ENCODE measurements at regions not wholly inside any gene's neighbourhood (a gene's known extent, or its start where the extent isn't known, plus 50 kb on each side); places are given as distances from the start of the nearest gene placed in this dataset.

GRCh38 chr20:6575912-6576401, 191.5 kb upstream of the BMP2 start (continued):
- TF ChIP-seq JUND (IDR thresholded peaks at IDR 0.05): no peak
- no peak for TF ChIP-seq ZNF274 (IDR thresholded peaks at IDR 0.05; ENCODE audit: low read depth, low read length)
- TF ChIP-seq ZBTB33 (IDR thresholded peaks at IDR 0.05; ENCODE audit: extremely low read depth, insufficient replicate concordance, low read length): no peak
- TF ChIP-seq ZFX (IDR thresholded peaks at IDR 0.05): no peak
- no peak for TF ChIP-seq TCF7L2 (IDR thresholded peaks at IDR 0.05; ENCODE audit: borderline replicate concordance, extremely low read depth, insufficient read depth, insufficient read length)
- no peak for TF ChIP-seq RAD21 (IDR thresholded peaks at IDR 0.05; ENCODE audit: low read depth)

GRCh38 chr20:6566821-6567220, 200.7 kb upstream of the BMP2 start:
- no TSS peak for BruUV-seq (replicated peaks)
- Histone ChIP-seq H3K9me2 (ENCODE audit: insufficient read depth) (no peaks in the 10 kb centered on the region), H3K27me3 (ENCODE audit: insufficient read depth, low read length) (no peaks in the 10 kb centered on the region), H2AFZ (ENCODE audit: low read depth, low read length, poor library complexity, severe bottlenecking) (no peak overlapping the region), H3K4me2 (ENCODE audit: low read length) (no peak overlapping the region), H3K9ac (ENCODE audit: low read length) (no peak overlapping the region), H3K4me1 (ENCODE audit: control insufficient read depth in 1 of 2, insufficient read depth in 2 of 2, low read length in 2 of 2) (no peaks in the 10 kb centered on the region), H4K20me1 (ENCODE audit: insufficient read depth) (no peaks in the 10 kb centered on the region), H3K79me2 (ENCODE audit: insufficient read depth, low read length) (no peaks in the 10 kb centered on the region), H3K36me3 (ENCODE audit: control insufficient read depth in 1 of 2, insufficient read depth in 2 of 2, low read length in 2 of 2) (no peaks in the 10 kb centered on the region), H3K27ac (ENCODE audit: low read depth, low read length) (no peak overlapping the region), H3K4me3 (replicated peaks in 1 of 2; ENCODE audit: low read depth in 1 of 2, low read length in 2 of 2) (no peak overlapping the region), H3K9me3 (ENCODE audit: control insufficient read depth in 1 of 2, insufficient read depth in 1 of 2, low read depth in 1 of 2, low read length in 2 of 2) (peaks cover 3 to 4% of the 10 kb centered on the region in 2 experiments; a peak in 2 of 4 replicates)
- RAD21 ChIA-PET (ENCODE audit: low non-redundant PET in 1 of 2, low total read pairs in 2 of 2, uncharacterized antibody in 2 of 2, unreplicated experiment in 2 of 2): no interaction called here
- intact Hi-C loops (cut with micrococcal nuclease): no loop called here
- CTCF ChIA-PET: no interaction called here
- no peak for TF ChIP-seq ZFX (IDR thresholded peaks at IDR 0.05)
- no peak for TF ChIP-seq CTCF (IDR thresholded peaks at IDR 0.05 in 2 of 3, conservative IDR thresholded peaks at IDR 0.05 in 1 of 3; ENCODE audit: borderline replicate concordance in 1 of 3, insufficient read depth in 1 of 3, low read depth in 2 of 3, low read length in 2 of 3)
- TF ChIP-seq CBX3 (IDR thresholded peaks at IDR 0.05; ENCODE audit: low read depth): no peak
- no peak for TF ChIP-seq POLR2AphosphoS5 (IDR thresholded peaks at IDR 0.05; ENCODE audit: low read depth, low read length)
- TF ChIP-seq EZH2phosphoT487 (IDR thresholded peaks at IDR 0.05; ENCODE audit: borderline replicate concordance): no peak
- no peak for TF ChIP-seq RAD21 (IDR thresholded peaks at IDR 0.05; ENCODE audit: low read depth)
- no peak for TF ChIP-seq MAX (IDR thresholded peaks at IDR 0.05)
- TF ChIP-seq TCF7L2 (IDR thresholded peaks at IDR 0.05; ENCODE audit: borderline replicate concordance, extremely low read depth, insufficient read depth, insufficient read length): no peak
- no peak for TF ChIP-seq EGR1 (IDR thresholded peaks at IDR 0.05; ENCODE audit: low read depth)
- TF ChIP-seq EZH2 (IDR thresholded peaks at IDR 0.05): no peak
- TF ChIP-seq FOSL1 (IDR thresholded peaks at IDR 0.05; ENCODE audit: low read depth): no peak
- TF ChIP-seq ZNF274 (IDR thresholded peaks at IDR 0.05; ENCODE audit: low read depth, low read length): no peak
- no peak for TF ChIP-seq ELF1 (IDR thresholded peaks at IDR 0.05; ENCODE audit: borderline replicate concordance, low read depth)
- no peak for TF ChIP-seq SIN3A (IDR thresholded peaks at IDR 0.05; ENCODE audit: low read depth)
- no peak for TF ChIP-seq CEBPB (IDR thresholded peaks at IDR 0.05; ENCODE audit: low read depth)
- TF ChIP-seq REST (IDR thresholded peaks at IDR 0.05; ENCODE audit: low read depth): no peak
- TF ChIP-seq SP1 (IDR thresholded peaks at IDR 0.05; ENCODE audit: low read depth): no peak
- no peak for TF ChIP-seq SRF (IDR thresholded peaks at IDR 0.05; ENCODE audit: low read depth)
- POLR2A ChIA-PET: no interaction called here
- DNase-seq (ENCODE audit: low read depth, low spot score) (no peak), ATAC-seq (no peak)

All from HCT116 (cell line).